ENCODE measurements at regions not wholly inside any gene's neighbourhood (a gene's known extent, or its start where the extent isn't known, plus 50 kb on each side); places are given as distances from the start of the nearest gene placed in this dataset.

DNA sequence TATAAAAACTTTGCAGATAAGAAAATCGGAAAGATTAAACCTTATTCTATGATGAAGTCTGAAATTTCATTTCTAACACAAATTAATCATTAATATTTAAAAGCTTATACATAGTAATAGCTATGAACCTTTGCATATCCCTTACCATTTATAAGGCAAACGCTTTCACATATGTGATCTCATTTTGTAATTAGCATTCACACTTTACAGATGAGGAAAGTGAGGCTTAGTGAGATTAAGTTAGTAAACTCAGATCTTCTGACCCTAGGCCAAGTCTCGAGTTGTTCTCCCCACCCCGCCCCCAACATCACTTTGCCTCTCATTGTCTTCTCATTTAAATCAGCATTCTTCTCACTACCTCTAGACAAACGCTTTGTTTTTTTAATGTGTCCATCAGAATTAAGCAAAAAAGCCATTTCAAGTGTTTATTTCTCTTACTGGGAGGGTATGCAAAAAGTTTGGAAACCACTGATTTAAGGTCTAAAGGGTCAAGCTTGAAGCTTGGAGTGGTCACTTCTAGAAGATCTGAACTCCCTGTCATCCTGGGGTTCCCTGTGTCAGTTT lies 172.9 kb upstream of the BCL6 start:
- no peak overlapping the region for H2BK120ac ChIP-seq (ENCODE audit: low read depth, low read length)
- no peak overlapping the region for H3K18ac ChIP-seq (ENCODE audit: low read depth, low read length)
- H3K9me1 ChIP-seq (ENCODE audit: insufficient read depth, low read length), result 0 out of 2 replicates have a peak, but pooled peaks cover 3% of the 10 kb centered on the region
- dilution Hi-C loops (cut with HindIII; ENCODE audit: low sequenced_read_pairs, unreplicated experiment), result no loop called here
- no CpG with 5 or more reads among the region's 5 CpGs for WGBS, 2 experiments (ENCODE audit: extremely low coverage in 2 of 2, insufficient read length in 1 of 2)
- H3K4me3 ChIP-seq (ENCODE audit: insufficient read depth, low read depth, low read length), result no peak overlapping the region
- intact Hi-C loops (cut with micrococcal nuclease), result loop anchor here (10.0 kb wide), 1 partner anchor 347 kb away; no protein-coding TSS in a partner anchor
- CTCF ChIA-PET, result interaction anchor here (0.6 to 1.4 kb wide), 4 partner anchors 38 to 171 kb away, joined by 3 read pairs; no protein-coding TSS in a partner anchor
- DNase-seq, result no peak
- H4K8ac ChIP-seq (ENCODE audit: low read depth in 2 of 2, low read length in 2 of 2), result no peak overlapping the region
- POLR2A ChIA-PET (ENCODE audit: unreplicated experiment), result no interaction called here
- no peak overlapping the region for H2BK15ac ChIP-seq (ENCODE audit: low read depth, low read length)
- no peak overlapping the region for H3K23ac ChIP-seq (ENCODE audit: low read depth, low read length)
- H2AK9ac ChIP-seq (replicated peaks; ENCODE audit: low read depth, low read length, poor library complexity), result no peak overlapping the region
- H3K9ac ChIP-seq (ENCODE audit: low read depth, low read length), result no peak overlapping the region
- no peak overlapping the region for H2BK20ac ChIP-seq (ENCODE audit: low read depth, low read length)
- no peak overlapping the region for H3K4me2 ChIP-seq (ENCODE audit: low read depth, low read length)
- no peak overlapping the region for H2BK5ac ChIP-seq (ENCODE audit: low read depth, low read length, poor library complexity, severe bottlenecking)
- no peak for ATAC-seq (ENCODE audit: low read depth)
- no peak for TF ChIP-seq MXI1 (IDR thresholded peaks at IDR 0.05; ENCODE audit: borderline replicate concordance, low read depth, low read length)
- TF ChIP-seq BHLHE40 (IDR thresholded peaks at IDR 0.05; ENCODE audit: low read depth, low read length), result no peak
- TF ChIP-seq MAZ (IDR thresholded peaks at IDR 0.05; ENCODE audit: borderline replicate concordance, low read depth, low read length), result no peak
- no peak for TF ChIP-seq SMC3 (IDR thresholded peaks at IDR 0.05; ENCODE audit: low read depth, low read length)
- TF ChIP-seq, protein P1, sequence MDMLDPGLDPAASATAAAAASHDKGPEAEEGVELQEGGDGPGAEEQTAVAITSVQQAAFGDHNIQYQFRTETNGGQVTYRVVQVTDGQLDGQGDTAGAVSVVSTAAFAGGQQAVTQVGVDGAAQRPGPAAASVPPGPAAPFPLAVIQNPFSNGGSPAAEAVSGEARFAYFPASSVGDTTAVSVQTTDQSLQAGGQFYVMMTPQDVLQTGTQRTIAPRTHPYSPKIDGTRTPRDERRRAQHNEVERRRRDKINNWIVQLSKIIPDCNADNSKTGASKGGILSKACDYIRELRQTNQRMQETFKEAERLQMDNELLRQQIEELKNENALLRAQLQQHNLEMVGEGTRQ (IDR thresholded peaks at IDR 0.05; ENCODE audit: low read depth, low read length), result no peak
- TF ChIP-seq, protein P2, sequence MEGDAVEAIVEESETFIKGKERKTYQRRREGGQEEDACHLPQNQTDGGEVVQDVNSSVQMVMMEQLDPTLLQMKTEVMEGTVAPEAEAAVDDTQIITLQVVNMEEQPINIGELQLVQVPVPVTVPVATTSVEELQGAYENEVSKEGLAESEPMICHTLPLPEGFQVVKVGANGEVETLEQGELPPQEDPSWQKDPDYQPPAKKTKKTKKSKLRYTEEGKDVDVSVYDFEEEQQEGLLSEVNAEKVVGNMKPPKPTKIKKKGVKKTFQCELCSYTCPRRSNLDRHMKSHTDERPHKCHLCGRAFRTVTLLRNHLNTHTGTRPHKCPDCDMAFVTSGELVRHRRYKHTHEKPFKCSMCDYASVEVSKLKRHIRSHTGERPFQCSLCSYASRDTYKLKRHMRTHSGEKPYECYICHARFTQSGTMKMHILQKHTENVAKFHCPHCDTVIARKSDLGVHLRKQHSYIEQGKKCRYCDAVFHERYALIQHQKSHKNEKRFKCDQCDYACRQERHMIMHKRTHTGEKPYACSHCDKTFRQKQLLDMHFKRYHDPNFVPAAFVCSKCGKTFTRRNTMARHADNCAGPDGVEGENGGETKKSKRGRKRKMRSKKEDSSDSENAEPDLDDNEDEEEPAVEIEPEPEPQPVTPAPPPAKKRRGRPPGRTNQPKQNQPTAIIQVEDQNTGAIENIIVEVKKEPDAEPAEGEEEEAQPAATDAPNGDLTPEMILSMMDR (conservative IDR thresholded peaks at IDR 0.05; ENCODE audit: low read depth, low read length), result no peak
- no peak for TF ChIP-seq FOS (IDR thresholded peaks at IDR 0.05; ENCODE audit: low read depth, low read length)
- TF ChIP-seq MAFK (IDR thresholded peaks at IDR 0.05; ENCODE audit: low read depth, low read length), result no peak
- no peak for TF ChIP-seq CHD1 (IDR thresholded peaks at IDR 0.05; ENCODE audit: low read depth, low read length)
- no peak for TF ChIP-seq RFX5 (IDR thresholded peaks at IDR 0.05; ENCODE audit: low read depth, low read length)
- TF ChIP-seq POLR2A (IDR thresholded peaks at IDR 0.05; ENCODE audit: low read depth, low read length), result no peak
- no peak for TF ChIP-seq RAD21 (IDR thresholded peaks at IDR 0.05; ENCODE audit: low read length)
- no peak for TF ChIP-seq NFE2L2 (IDR thresholded peaks at IDR 0.05; ENCODE audit: low read depth, low read length)
- no peak for TF ChIP-seq CEBPB (IDR thresholded peaks at IDR 0.05; ENCODE audit: low read depth, low read length)
- TF ChIP-seq, protein P3, sequence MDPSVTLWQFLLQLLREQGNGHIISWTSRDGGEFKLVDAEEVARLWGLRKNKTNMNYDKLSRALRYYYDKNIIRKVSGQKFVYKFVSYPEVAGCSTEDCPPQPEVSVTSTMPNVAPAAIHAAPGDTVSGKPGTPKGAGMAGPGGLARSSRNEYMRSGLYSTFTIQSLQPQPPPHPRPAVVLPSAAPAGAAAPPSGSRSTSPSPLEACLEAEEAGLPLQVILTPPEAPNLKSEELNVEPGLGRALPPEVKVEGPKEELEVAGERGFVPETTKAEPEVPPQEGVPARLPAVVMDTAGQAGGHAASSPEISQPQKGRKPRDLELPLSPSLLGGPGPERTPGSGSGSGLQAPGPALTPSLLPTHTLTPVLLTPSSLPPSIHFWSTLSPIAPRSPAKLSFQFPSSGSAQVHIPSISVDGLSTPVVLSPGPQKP (IDR thresholded peaks at IDR 0.05; ENCODE audit: borderline replicate concordance, low read depth, low read length), result no peak
- no peak for TF ChIP-seq RCOR1 (IDR thresholded peaks at IDR 0.05; ENCODE audit: insufficient replicate concordance, low read length)
- no peak overlapping the region for H3K14ac ChIP-seq (replicated peaks; ENCODE audit: low read depth, low read length)
- H2AFZ ChIP-seq (replicated peaks; ENCODE audit: low read length, poor library complexity), result no peak overlapping the region
- H4K5ac ChIP-seq (ENCODE audit: low read depth, low read length), result no peak overlapping the region
- H3K4me1 ChIP-seq (ENCODE audit: control insufficient read depth, insufficient read depth, low read length), result peaks cover 25% of the 10 kb centered on the region
- H3K4ac ChIP-seq (ENCODE audit: low read depth, low read length), result no peak overlapping the region
- BruUV-seq (replicated peaks), result no TSS peak
- no peak overlapping the region for H4K91ac ChIP-seq (ENCODE audit: insufficient read depth, low read depth, low read length)
- H3K56ac ChIP-seq (ENCODE audit: extremely low read depth, insufficient read depth, low read length), result no peak overlapping the region
- no peaks in the 10 kb centered on the region for H3K27me3 ChIP-seq (ENCODE audit: control insufficient read depth, insufficient read depth, low read length)
- H3K27ac ChIP-seq (ENCODE audit: insufficient read depth, low read length), result no peak overlapping the region
- H3K79me1 ChIP-seq (ENCODE audit: low read depth in 1 of 2, low read length in 2 of 2), result no peaks in the 10 kb centered on the region
- H4K20me1 ChIP-seq (ENCODE audit: insufficient read depth, low read length), result peaks cover 3% of the 10 kb centered on the region; the same call in 1 of the 2 replicates
- H2AK5ac ChIP-seq (ENCODE audit: low read depth, low read length), result no peak overlapping the region
- in situ Hi-C loops (cut with MboI; ENCODE audit: low sequenced_read_pairs), result no loop called here
- H3K9me3 ChIP-seq (ENCODE audit: control insufficient read depth, insufficient read depth, low read length), result no peaks in the 10 kb centered on the region
- no peaks in the 10 kb centered on the region for H3K36me3 ChIP-seq (ENCODE audit: control insufficient read depth, insufficient read depth, low read length)

All from IMR-90 (cell line).